ENCODE measurements at regions not wholly inside any gene's neighbourhood (a gene's known extent, or its start where the extent isn't known, plus 50 kb on each side); places are given as distances from the start of the nearest gene placed in this dataset.
A peak's percentile ranks its signal among the peaks of the same experiment; 100 is the strongest.

- DNase-seq (ENCODE audit: low read depth), result no peak
Measured at GRCh38 chr21:35896060-35896459, 164.3 kb downstream of the SETD4 start.

- DNase-seq (ENCODE audit: low read depth), result peak; percentile 20
Measured at GRCh38 chr21:35895598-35895997, 164.7 kb downstream of the SETD4 start.

GRCh38 chr21:35893156-35893555 is 167.2 kb downstream of the SETD4 start:
- no peak for DNase-seq (ENCODE audit: low read depth)

- no peak for DNase-seq (ENCODE audit: low read depth)
Measured at GRCh38 chr21:35886887-35887286, 173.4 kb downstream of the SETD4 start.

- DNase-seq (ENCODE audit: low read depth), result no peak
Measured at GRCh38 chr21:35885942-35886541, 174.3 kb downstream of the SETD4 start.

GRCh38 chr21:35882791-35883240 is 177.5 kb downstream of the SETD4 start:
- peak; percentile 46 for DNase-seq (ENCODE audit: low read depth)

- no peak for DNase-seq (ENCODE audit: low read depth)
Measured at GRCh38 chr21:35873441-35873840, 186.9 kb downstream of the SETD4 start.

- DNase-seq (ENCODE audit: low read depth), result no peak
Measured at GRCh38 chr21:35871906-35872305, 188.4 kb downstream of the SETD4 start.

- no peak for DNase-seq (ENCODE audit: low read depth)
Measured at GRCh38 chr21:35868869-35869223, 191.5 kb downstream of the SETD4 start.

- DNase-seq (ENCODE audit: low read depth), result no peak
Measured at GRCh38 chr21:35868005-35868868, 192.1 kb downstream of the SETD4 start.

- DNase-seq (ENCODE audit: low read depth), result no peak
Measured at GRCh38 chr21:35864039-35864438, 196.3 kb downstream of the SETD4 start.

- DNase-seq (ENCODE audit: low read depth), result no peak
Measured at GRCh38 chr21:35862969-35863368, 197.4 kb downstream of the SETD4 start.

GRCh38 chr21:35861661-35862060 is 198.7 kb downstream of the SETD4 start:
- peak; percentile 42 for DNase-seq (ENCODE audit: low read depth)

GRCh38 chr21:35860189-35860869 is 200.0 kb downstream of the SETD4 start:
- DNase-seq (ENCODE audit: low read depth), result no peak

GRCh38 chr21:35859677-35860076 is 200.6 kb downstream of the SETD4 start:
- DNase-seq (ENCODE audit: low read depth), result no peak

- DNase-seq (ENCODE audit: low read depth), result no peak
Measured at GRCh38 chr21:35857095-35857494, 203.2 kb downstream of the SETD4 start.

GRCh38 chr21:35855484-35855883 is 204.8 kb downstream of the SETD4 start:
- DNase-seq (ENCODE audit: low read depth), result no peak

GRCh38 chr21:35854281-35854680 is 206.0 kb downstream of the SETD4 start:
- no peak for DNase-seq (ENCODE audit: low read depth)

- peak; percentile 19 for DNase-seq (ENCODE audit: low read depth)
Measured at GRCh38 chr21:35853321-35854239, 206.7 kb downstream of the SETD4 start.

GRCh38 chr21:35852820-35853219 is 207.5 kb downstream of the SETD4 start:
- no peak for DNase-seq (ENCODE audit: low read depth)

GRCh38 chr21:35850542-35851103 is 209.7 kb downstream of the SETD4 start:
- no peak for DNase-seq (ENCODE audit: low read depth)

Data from M059J (cell line).